Uterus (tissue), 2 donors: ENCODE measurements at regions not wholly inside any gene's neighbourhood (a gene's known extent, or its start where the extent isn't known, plus 50 kb on each side); places are given as distances from the start of the nearest gene placed in this dataset.

Experiments used
- POLR2A ChIP-seq, 2 donors: fragments of 450-650 bp; IDR thresholded peaks; one replicate each; pipeline ENCODE4 v1.6.1; 2016; ENCODE audit warnings: antibody characterized with exemption in 2 of 2, mild to moderate bottlenecking in 1 of 2, moderate library complexity in 1 of 2
- TF ChIP-seq, protein P1 (sequence below), 4 experiments: fragments of 200-600 bp in 2 of 4; fragments of 450-650 bp in 2 of 4; sonication (generic) in 2 of 4; IDR thresholded peaks; one replicate each; pipeline ENCODE4 v1.5.1; 2016 to 2019; ENCODE audit warnings: antibody characterized with exemption in 4 of 4, mild to moderate bottlenecking in 2 of 4, moderate library complexity in 1 of 4

DNA sequence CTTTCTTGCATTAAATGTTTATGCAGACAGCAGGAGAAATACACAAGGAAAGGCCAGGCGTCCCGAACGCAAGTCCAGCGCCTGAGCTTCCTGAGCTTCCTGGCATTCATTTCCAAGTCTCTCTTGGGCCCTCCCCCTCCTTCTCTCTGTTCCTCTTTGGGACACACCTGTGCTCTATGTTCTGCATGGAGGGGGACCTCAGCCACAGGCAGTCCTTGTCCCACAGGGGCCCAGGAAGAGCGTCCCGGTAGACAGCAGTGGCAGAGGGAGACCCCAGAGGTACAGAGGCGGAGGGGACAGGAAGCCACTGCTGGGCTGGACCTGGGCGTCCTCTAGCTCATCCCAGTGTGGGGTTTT is 221.3 kb downstream of the C9orf50 start:
- TF ChIP-seq, protein P1, sequence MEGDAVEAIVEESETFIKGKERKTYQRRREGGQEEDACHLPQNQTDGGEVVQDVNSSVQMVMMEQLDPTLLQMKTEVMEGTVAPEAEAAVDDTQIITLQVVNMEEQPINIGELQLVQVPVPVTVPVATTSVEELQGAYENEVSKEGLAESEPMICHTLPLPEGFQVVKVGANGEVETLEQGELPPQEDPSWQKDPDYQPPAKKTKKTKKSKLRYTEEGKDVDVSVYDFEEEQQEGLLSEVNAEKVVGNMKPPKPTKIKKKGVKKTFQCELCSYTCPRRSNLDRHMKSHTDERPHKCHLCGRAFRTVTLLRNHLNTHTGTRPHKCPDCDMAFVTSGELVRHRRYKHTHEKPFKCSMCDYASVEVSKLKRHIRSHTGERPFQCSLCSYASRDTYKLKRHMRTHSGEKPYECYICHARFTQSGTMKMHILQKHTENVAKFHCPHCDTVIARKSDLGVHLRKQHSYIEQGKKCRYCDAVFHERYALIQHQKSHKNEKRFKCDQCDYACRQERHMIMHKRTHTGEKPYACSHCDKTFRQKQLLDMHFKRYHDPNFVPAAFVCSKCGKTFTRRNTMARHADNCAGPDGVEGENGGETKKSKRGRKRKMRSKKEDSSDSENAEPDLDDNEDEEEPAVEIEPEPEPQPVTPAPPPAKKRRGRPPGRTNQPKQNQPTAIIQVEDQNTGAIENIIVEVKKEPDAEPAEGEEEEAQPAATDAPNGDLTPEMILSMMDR (IDR thresholded peaks at IDR 0.05), result no peak
- TF ChIP-seq POLR2A (IDR thresholded peaks at IDR 0.05), result no peak
